ENCODE measurements at regions not wholly inside any gene's neighbourhood (a gene's known extent, or its start where the extent isn't known, plus 50 kb on each side); places are given as distances from the start of the nearest gene placed in this dataset.

DNA sequence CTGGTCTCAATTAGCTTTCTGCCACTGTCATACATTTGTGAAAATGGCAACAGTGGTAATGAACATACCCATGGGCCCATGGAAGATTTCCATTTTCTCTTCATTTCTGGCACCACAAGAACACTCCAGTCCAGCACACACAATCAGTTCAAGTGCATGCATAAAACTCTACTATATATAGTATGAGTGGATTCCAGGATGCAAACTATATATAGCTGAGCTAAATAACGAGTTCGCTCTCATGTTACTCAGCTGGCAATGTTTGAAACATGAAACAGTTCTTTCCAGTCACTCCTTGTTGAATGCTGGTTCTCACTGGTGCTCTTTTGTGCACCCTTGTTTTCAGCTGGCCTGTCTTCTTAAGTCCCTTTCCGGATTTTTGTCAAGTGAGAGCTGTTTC lies 75.2 kb upstream of the DHX40 start:
- no peaks in the 10 kb centered on the region for H4K20me1 ChIP-seq (ENCODE audit: insufficient read depth)
- H2AFZ ChIP-seq (ENCODE audit: low read depth, low read length): no peak overlapping the region
- no peaks in the 10 kb centered on the region for H3K36me3 ChIP-seq (ENCODE audit: insufficient read depth, low read length)
- H3K9me2 ChIP-seq (ENCODE audit: insufficient read depth, low read length): no peaks in the 10 kb centered on the region
- no peak overlapping the region for H3K4me2 ChIP-seq (ENCODE audit: low read length)
- H3K79me2 ChIP-seq (replicated peaks; ENCODE audit: insufficient read depth, low read length): no peaks in the 10 kb centered on the region
- no peaks in the 10 kb centered on the region for H3K9me3 ChIP-seq (ENCODE audit: low read length)
- no peak for TF ChIP-seq SMC3 (conservative IDR thresholded peaks at IDR 0.05; ENCODE audit: poor library complexity)
- TF ChIP-seq, protein P1, sequence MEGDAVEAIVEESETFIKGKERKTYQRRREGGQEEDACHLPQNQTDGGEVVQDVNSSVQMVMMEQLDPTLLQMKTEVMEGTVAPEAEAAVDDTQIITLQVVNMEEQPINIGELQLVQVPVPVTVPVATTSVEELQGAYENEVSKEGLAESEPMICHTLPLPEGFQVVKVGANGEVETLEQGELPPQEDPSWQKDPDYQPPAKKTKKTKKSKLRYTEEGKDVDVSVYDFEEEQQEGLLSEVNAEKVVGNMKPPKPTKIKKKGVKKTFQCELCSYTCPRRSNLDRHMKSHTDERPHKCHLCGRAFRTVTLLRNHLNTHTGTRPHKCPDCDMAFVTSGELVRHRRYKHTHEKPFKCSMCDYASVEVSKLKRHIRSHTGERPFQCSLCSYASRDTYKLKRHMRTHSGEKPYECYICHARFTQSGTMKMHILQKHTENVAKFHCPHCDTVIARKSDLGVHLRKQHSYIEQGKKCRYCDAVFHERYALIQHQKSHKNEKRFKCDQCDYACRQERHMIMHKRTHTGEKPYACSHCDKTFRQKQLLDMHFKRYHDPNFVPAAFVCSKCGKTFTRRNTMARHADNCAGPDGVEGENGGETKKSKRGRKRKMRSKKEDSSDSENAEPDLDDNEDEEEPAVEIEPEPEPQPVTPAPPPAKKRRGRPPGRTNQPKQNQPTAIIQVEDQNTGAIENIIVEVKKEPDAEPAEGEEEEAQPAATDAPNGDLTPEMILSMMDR (IDR thresholded peaks at IDR 0.05; ENCODE audit: poor library complexity, severe bottlenecking): no peak
- no peak for TF ChIP-seq POLR2AphosphoS5 (IDR thresholded peaks at IDR 0.05)
- TF ChIP-seq, protein P2, sequence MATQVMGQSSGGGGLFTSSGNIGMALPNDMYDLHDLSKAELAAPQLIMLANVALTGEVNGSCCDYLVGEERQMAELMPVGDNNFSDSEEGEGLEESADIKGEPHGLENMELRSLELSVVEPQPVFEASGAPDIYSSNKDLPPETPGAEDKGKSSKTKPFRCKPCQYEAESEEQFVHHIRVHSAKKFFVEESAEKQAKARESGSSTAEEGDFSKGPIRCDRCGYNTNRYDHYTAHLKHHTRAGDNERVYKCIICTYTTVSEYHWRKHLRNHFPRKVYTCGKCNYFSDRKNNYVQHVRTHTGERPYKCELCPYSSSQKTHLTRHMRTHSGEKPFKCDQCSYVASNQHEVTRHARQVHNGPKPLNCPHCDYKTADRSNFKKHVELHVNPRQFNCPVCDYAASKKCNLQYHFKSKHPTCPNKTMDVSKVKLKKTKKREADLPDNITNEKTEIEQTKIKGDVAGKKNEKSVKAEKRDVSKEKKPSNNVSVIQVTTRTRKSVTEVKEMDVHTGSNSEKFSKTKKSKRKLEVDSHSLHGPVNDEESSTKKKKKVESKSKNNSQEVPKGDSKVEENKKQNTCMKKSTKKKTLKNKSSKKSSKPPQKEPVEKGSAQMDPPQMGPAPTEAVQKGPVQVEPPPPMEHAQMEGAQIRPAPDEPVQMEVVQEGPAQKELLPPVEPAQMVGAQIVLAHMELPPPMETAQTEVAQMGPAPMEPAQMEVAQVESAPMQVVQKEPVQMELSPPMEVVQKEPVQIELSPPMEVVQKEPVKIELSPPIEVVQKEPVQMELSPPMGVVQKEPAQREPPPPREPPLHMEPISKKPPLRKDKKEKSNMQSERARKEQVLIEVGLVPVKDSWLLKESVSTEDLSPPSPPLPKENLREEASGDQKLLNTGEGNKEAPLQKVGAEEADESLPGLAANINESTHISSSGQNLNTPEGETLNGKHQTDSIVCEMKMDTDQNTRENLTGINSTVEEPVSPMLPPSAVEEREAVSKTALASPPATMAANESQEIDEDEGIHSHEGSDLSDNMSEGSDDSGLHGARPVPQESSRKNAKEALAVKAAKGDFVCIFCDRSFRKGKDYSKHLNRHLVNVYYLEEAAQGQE (IDR thresholded peaks at IDR 0.05; ENCODE audit: borderline replicate concordance): no peak
- TF ChIP-seq TAF1 (IDR thresholded peaks at IDR 0.05; ENCODE audit: low read depth): no peak
- H3F3A ChIP-seq (ENCODE audit: insufficient read depth, low read length, poor library complexity, severe bottlenecking): no peaks in the 10 kb centered on the region
- no peak overlapping the region for H3K4me3 ChIP-seq (ENCODE audit: low read length)
- H3K27me3 ChIP-seq (ENCODE audit: insufficient read depth, low read depth, low read length): no peaks in the 10 kb centered on the region
- H3K27ac ChIP-seq (ENCODE audit: low read length): no peak overlapping the region
- H3K9ac ChIP-seq (ENCODE audit: low read length): no peak overlapping the region

DNA sequence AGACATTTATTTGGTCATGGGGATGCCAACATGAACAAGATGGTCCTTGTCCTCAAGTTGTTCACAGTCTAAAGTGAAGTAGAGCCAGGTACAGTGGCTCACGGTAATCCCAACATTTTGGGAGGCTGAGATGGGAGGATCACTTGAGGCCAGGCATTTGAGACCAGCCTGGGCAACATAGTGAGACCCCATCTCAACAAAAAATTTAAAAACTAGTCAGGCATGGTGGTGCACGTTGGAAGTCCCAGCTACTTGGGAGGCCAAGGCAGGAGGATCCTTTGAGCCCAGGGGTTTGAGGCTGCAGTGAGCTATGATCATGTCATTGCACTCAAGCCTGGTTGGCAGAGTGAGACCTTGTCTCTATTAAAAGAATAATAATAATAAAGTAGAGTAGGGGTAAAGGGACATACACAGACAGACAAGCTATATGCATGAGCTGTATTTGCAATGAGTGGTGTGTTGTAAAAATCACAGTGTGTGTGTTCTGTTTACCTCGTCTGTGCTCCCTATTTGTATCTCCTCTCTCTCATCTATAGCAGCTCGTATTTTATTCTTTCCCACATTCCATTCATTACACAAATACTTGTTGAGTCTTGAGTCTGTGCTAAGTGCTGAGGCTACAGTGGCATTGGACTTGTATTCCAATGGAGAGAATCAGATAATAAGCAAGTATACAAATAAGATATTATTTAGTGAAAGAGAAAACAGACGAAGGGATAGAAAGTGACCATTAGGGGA lies 73.9 kb upstream of the DHX40 start:
- TF ChIP-seq RAD21 (conservative IDR thresholded peaks at IDR 0.05): no peak
- TF ChIP-seq POLR2AphosphoS5 (IDR thresholded peaks at IDR 0.05): no peak
- no peak for TF ChIP-seq SMC3 (conservative IDR thresholded peaks at IDR 0.05; ENCODE audit: poor library complexity)
- TF ChIP-seq EZH2 (IDR thresholded peaks at IDR 0.05; ENCODE audit: borderline replicate concordance, insufficient read depth, low read length, poor library complexity, severe bottlenecking): no peak
- no peak for TF ChIP-seq EP300 (conservative IDR thresholded peaks at IDR 0.05; ENCODE audit: poor library complexity, severe bottlenecking)
- TF ChIP-seq, protein P1 (IDR thresholded peaks at IDR 0.05; ENCODE audit: poor library complexity, severe bottlenecking): no peak
- no peak for TF ChIP-seq TAF1 (IDR thresholded peaks at IDR 0.05; ENCODE audit: low read depth)
- TF ChIP-seq MXI1 (conservative IDR thresholded peaks at IDR 0.05; ENCODE audit: poor library complexity, severe bottlenecking): no peak
- TF ChIP-seq, protein P2 (IDR thresholded peaks at IDR 0.05; ENCODE audit: borderline replicate concordance): no peak
- Histone ChIP-seq H3K9me2 (ENCODE audit: insufficient read depth, low read length) (no peaks in the 10 kb centered on the region), H3K27me3 (ENCODE audit: insufficient read depth, low read depth, low read length) (no peaks in the 10 kb centered on the region), H3K9me3 (ENCODE audit: low read length) (no peaks in the 10 kb centered on the region), H4K20me1 (ENCODE audit: insufficient read depth) (no peaks in the 10 kb centered on the region), H3K36me3 (ENCODE audit: insufficient read depth, low read length) (no peaks in the 10 kb centered on the region), H2AFZ (ENCODE audit: low read depth, low read length) (no peak overlapping the region), H3K9ac (ENCODE audit: low read length) (no peak overlapping the region), H3K79me2 (replicated peaks; ENCODE audit: insufficient read depth, low read length) (no peaks in the 10 kb centered on the region), H3F3A (ENCODE audit: insufficient read depth, low read length, poor library complexity, severe bottlenecking) (no peaks in the 10 kb centered on the region), H3K4me3 (ENCODE audit: low read length) (no peak overlapping the region), H3K27ac (ENCODE audit: low read length) (no peak overlapping the region), H3K4me2 (ENCODE audit: low read length) (no peak overlapping the region)

Measured in neural cell (in vitro differentiated cells).